ENCODE measurements at regions not wholly inside any gene's neighbourhood (a gene's known extent, or its start where the extent isn't known, plus 50 kb on each side); places are given as distances from the start of the nearest gene placed in this dataset.

DNA sequence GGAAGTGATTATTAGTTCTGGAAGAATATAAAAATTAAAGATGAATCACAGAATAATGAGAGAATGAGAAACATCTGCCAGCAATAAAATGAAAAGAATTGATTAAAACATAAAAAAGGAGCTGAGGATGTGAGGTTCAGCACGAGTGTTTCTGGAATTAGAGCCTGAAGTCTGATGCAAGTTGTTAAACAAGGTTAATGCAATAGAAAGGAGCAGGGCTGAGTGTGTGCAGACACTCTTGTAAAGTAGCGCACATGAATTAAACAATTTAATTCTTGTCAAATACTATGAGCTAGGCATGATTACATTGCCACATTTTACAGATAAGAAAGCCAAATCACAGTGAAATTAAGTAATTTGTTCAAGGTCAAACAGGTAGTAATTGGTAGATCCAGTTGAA is 384.2 kb downstream of the TAF11L14 start:
- no peak for DNase-seq
- Mint-ChIP-seq H3K4me1 (ENCODE audit: low read depth, unreplicated experiment) (no peaks in the 10 kb centered on the region), H3K27ac (ENCODE audit: unreplicated experiment) (no peak overlapping the region), H3K36me3 (ENCODE audit: insufficient read depth, unreplicated experiment) (no peaks in the 10 kb centered on the region), H3K27me3 (ENCODE audit: unreplicated experiment) (no peaks in the 10 kb centered on the region), H3K4me3 (ENCODE audit: low read depth, unreplicated experiment) (no peak overlapping the region), H3K9me3 (ENCODE audit: low read depth, unreplicated experiment) (peaks cover 4% of the 10 kb centered on the region)
- TF ChIP-seq, protein P1, sequence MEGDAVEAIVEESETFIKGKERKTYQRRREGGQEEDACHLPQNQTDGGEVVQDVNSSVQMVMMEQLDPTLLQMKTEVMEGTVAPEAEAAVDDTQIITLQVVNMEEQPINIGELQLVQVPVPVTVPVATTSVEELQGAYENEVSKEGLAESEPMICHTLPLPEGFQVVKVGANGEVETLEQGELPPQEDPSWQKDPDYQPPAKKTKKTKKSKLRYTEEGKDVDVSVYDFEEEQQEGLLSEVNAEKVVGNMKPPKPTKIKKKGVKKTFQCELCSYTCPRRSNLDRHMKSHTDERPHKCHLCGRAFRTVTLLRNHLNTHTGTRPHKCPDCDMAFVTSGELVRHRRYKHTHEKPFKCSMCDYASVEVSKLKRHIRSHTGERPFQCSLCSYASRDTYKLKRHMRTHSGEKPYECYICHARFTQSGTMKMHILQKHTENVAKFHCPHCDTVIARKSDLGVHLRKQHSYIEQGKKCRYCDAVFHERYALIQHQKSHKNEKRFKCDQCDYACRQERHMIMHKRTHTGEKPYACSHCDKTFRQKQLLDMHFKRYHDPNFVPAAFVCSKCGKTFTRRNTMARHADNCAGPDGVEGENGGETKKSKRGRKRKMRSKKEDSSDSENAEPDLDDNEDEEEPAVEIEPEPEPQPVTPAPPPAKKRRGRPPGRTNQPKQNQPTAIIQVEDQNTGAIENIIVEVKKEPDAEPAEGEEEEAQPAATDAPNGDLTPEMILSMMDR (IDR thresholded peaks at IDR 0.05; ENCODE audit: unreplicated experiment): no peak
- intact Hi-C loops (cut with micrococcal nuclease; ENCODE audit: unreplicated experiment): no loop called here
- BruUV-seq (replicated peaks): no TSS peak
- CTCF ChIA-PET: no interaction called here

- no peak for DNase-seq
- H3K27me3 Mint-ChIP-seq (ENCODE audit: unreplicated experiment): no peaks in the 10 kb centered on the region
- no peaks in the 10 kb centered on the region for H3K4me1 Mint-ChIP-seq (ENCODE audit: low read depth, unreplicated experiment)
- BruUV-seq (replicated peaks): no TSS peak
- CTCF ChIA-PET: no interaction called here
- TF ChIP-seq, protein P1 (IDR thresholded peaks at IDR 0.05; ENCODE audit: unreplicated experiment): no peak
- H3K9me3 Mint-ChIP-seq (ENCODE audit: low read depth, unreplicated experiment): peaks cover 4% of the 10 kb centered on the region
- H3K36me3 Mint-ChIP-seq (ENCODE audit: insufficient read depth, unreplicated experiment): no peaks in the 10 kb centered on the region
- no peak overlapping the region for H3K4me3 Mint-ChIP-seq (ENCODE audit: low read depth, unreplicated experiment)
- H3K27ac Mint-ChIP-seq (ENCODE audit: unreplicated experiment): no peak overlapping the region
- intact Hi-C loops (cut with micrococcal nuclease; ENCODE audit: unreplicated experiment): no loop called here
Observed at GRCh38 chr5:18023275-18023674, 389.0 kb downstream of the TAF11L14 start.

DNA sequence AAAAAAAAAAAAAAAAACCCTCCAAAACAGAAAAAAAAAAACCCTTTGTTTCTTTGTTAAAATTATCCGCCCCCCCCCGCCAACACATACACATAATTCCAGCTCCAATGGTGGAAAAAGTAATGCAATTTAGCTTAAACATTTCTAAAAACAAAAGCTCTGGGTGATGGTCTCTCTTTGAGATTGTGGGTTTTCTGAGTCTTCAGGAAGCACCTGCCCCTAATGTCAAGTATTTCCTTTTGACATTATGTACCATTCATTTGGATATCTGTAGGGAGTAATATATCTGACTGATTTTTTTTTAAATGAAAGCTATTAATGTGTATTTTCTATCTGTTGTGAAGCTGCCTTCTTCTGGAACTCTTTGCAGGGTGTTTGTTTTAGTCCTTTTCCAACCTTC is 389.7 kb downstream of the TAF11L14 start:
- Mint-ChIP-seq H3K36me3 (ENCODE audit: insufficient read depth, unreplicated experiment) (no peaks in the 10 kb centered on the region), H3K9me3 (ENCODE audit: low read depth, unreplicated experiment) (peaks cover 6% of the 10 kb centered on the region), H3K27ac (ENCODE audit: unreplicated experiment) (no peak overlapping the region), H3K4me3 (ENCODE audit: low read depth, unreplicated experiment) (no peak overlapping the region), H3K4me1 (ENCODE audit: low read depth, unreplicated experiment) (no peaks in the 10 kb centered on the region), H3K27me3 (ENCODE audit: unreplicated experiment) (no peaks in the 10 kb centered on the region)
- no TSS peak for BruUV-seq (replicated peaks)
- intact Hi-C loops (cut with micrococcal nuclease; ENCODE audit: unreplicated experiment): no loop called here
- CTCF ChIA-PET: no interaction called here
- TF ChIP-seq, protein P1 (IDR thresholded peaks at IDR 0.05; ENCODE audit: unreplicated experiment): no peak
- no peak for DNase-seq

DNA sequence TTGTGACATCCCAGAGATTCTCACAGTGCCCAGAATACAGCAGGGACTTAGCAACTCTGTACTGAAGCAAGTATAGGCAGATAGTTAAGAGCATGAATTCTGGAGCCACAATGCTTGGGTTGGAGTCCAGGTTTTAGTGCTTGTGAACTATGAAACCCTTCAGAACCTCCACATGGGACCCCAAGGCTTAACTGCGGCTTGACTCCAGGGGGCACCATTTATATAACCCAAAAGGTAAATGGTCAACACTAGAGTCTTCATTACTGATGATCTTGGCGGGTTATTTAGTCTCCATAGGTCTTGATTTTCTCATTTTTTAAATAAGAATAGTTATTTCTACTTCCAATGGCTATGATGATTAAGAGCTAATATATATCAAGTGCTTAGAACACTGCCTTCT is 390.3 kb downstream of the TAF11L14 start:
- CTCF ChIA-PET: no interaction called here
- no peaks in the 10 kb centered on the region for H3K27me3 Mint-ChIP-seq (ENCODE audit: unreplicated experiment)

More for the DNA sequence above, 390.3 kb downstream of the TAF11L14 start:
- Mint-ChIP-seq H3K4me3 (ENCODE audit: low read depth, unreplicated experiment) (no peak overlapping the region), H3K36me3 (ENCODE audit: insufficient read depth, unreplicated experiment) (no peaks in the 10 kb centered on the region), H3K9me3 (ENCODE audit: low read depth, unreplicated experiment) (peaks cover 6% of the 10 kb centered on the region), H3K27ac (ENCODE audit: unreplicated experiment) (no peak overlapping the region), H3K4me1 (ENCODE audit: low read depth, unreplicated experiment) (no peaks in the 10 kb centered on the region)
- no TSS peak for BruUV-seq (replicated peaks)
- TF ChIP-seq, protein P1 (IDR thresholded peaks at IDR 0.05; ENCODE audit: unreplicated experiment): no peak
- intact Hi-C loops (cut with micrococcal nuclease; ENCODE audit: unreplicated experiment): no loop called here
- no peak for DNase-seq
